SKM-1 treated with dmso at 0.1 percent for 144 hours (cell line): ENCODE measurements at regions not wholly inside any gene's neighbourhood (a gene's known extent, or its start where the extent isn't known, plus 50 kb on each side); places are given as distances from the start of the nearest gene placed in this dataset.
"Not testable (repeated sequence)": the region's sequence is repeated elsewhere in the genome, so short reads cannot be mapped to it uniquely, and the experiment has no call there.

ENCODE experiments used
- DNase-seq: peaks from one replicate; lab custom pipeline; 2025; ENCODE audit not compliant: unreplicated experiment; lab: John Stamatoyannopoulos, UW

DNA sequence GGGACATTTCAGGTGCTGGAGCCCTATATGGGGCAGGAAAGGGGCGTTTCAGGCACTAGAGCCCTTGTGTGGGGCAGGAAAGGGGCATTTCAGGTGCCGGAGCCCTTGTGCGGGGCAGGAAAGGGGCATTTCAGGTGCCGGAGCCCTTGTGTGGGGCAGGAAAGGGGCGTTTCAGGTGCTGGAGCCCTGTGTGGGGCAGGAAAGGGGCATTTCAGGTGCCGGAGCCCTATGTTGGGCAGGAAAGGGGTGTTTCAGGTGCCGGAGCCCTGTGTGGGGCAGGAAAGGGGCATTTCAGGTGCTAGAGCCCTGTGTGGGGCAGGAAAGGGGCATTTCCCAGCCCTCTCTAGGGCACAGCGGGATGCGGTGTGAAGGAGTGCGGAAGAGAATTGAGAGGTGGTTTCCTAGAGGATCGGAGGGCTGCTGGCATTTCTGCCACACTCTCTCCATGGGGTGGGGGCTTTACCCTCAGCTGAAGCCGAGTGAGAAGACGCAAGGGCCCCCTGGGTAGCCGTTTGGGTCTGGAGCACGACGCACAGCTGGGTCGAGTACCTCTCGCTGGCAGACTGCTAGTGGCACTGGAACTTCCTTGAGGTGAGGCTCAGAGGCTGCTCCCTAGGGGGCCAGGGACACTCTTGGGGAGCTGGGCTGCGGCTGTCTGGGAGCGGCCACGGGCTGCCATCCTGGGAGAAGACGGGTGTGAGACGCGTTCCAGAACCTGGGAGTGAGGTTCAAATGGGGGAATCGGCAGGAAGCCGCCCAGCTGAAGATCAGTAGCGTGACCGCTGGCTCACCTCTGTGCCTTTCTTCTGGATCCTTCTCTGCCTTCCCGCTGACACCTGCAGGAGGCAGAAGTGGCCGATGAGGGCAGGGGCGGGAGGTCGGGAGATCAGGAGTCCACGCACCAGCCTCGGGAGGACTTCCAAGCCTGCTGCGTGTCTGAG lies 122.6 kb upstream of the IRX4 start:
- no peak for DNase-seq

DNA sequence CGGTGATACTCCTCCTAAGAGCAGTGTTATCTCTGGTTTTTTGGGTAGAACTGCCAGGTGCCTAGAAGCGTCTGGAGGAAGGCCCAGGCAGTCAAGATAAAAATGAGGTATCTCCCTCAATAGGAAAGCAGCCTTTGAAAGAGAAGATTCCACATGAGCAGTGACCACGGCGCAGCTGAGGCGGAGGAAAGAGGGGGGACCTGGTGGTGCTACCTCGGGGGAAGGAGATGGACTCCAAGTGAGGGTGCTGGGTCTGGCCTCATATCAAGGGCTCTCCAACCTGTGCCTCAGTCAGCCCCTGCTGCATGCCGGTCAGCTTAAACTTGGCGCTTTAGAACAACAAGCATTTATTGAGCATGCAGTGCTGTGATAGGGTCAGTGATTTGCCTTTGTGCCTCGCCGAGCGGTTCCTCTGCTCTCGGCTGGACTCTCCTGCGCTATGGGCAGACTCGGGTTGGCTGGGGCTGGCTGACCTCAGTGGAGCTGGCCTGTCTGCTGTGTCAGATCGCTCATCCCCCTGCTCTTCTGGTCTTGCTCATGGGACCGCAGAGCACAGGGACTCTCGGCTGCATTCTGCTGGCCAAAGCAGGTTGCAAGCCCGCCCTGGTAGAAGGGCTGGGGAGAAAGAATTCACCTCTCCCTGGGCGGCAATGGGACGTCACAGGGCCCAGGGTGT lies 121.1 kb upstream of the IRX4 start:
- no peak for DNase-seq

- no peak for DNase-seq
Observed at GRCh38 chr5:2003206-2003605, 120.5 kb upstream of the IRX4 start.

DNA sequence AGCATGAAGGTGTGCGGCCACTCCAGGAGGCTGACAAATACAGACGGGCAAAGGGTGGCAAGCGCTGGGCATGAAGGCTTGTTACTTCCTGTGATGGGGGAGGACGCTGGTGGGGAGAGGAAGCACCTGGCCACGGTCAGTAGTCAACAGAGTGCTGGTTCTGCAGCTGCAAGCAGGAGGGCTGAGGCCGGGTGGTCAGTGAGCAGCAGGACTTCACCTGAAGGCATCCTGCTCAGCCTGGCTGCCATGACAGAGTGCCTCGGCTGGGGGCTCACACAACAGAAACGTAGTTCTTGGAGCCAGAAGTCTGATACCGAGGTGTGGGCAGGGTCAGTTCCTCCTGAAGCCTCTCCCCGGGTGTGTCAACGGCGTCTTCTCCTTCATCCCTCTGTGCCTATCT lies 118.6 kb upstream of the IRX4 start:
- no peak for DNase-seq

DNA sequence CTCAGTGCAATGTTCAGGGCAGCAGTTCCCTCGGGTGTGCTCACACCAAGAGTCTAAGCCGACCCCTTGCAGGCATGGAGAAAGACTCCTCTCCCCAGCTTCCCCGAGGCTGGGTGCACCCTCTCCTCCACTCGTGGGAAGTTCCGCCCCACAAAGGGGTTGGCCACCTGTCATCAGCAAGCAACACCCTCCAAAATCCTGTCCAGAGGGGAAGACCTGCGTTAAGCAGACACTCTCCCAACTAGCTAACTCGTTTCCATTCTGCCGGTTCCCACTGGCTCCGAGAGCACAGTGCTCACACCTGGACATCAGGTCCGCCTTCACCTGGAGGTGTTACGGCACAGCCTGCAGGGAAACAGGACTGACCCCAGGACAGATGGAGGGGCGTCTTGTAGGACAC lies 117.9 kb upstream of the IRX4 start:
- no peak for DNase-seq

GRCh38 chr5:1999794-2000193 lies 117.1 kb upstream of the IRX4 start:
- DNase-seq = no peak

GRCh38 chr5:1998716-1999317 lies 116.1 kb upstream of the IRX4 start:
- no peak for DNase-seq

DNA sequence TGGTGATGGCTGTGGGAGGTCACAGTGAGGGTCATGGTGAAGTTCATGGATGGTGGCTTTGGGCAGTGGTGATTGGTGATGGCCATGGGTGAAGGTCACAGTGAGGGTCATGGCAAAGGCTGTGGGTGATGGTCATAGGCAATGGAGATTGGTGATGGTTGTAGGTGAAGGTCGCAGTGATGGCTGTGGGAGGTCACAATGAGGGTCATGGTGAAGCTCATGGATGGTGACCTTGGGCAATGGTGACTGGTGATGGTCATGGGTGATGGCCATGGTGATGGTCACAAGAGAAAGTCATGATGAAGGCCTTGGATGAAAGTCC lies 115.6 kb upstream of the IRX4 start:
- DNase-seq = no peak

DNA sequence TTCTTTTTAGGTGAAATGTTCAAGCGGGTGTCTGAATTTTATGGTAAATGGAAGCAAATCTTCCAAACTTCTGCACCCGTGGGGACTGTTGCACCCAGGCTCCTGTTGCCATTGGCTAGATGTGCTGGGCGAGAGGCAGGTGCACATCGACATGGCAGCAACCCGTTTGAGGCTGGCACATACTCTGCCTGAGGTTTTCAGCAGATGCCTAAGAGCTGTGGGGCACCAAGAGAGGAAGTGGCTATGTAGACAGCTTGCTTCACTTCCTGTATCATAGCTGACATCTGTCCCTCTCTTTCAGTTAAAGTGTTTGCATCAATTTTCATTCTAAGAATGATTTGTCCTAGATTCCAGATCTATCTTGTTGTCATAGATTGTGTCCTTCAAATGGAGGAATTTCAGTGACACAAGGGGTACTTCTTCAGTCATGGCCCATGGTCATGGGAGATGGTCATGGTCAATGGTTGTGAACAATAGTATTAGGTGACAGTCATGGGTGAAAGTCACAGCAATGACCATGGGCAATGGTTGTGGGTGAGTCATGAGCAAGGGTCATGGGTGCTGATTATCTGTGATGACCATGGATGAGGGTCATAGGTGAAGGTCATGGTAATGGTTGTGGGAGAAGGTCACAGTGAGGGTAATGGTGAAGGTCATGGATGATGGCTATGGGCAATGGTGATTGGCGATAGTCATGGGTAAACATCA lies 115.1 kb upstream of the IRX4 start:
- DNase-seq = no peak

- no peak for DNase-seq
Observed at GRCh38 chr5:1995491-1995890, 112.8 kb upstream of the IRX4 start.

- DNase-seq = no peak
Observed at GRCh38 chr5:1987471-1987870, 104.7 kb upstream of the IRX4 start.

DNA sequence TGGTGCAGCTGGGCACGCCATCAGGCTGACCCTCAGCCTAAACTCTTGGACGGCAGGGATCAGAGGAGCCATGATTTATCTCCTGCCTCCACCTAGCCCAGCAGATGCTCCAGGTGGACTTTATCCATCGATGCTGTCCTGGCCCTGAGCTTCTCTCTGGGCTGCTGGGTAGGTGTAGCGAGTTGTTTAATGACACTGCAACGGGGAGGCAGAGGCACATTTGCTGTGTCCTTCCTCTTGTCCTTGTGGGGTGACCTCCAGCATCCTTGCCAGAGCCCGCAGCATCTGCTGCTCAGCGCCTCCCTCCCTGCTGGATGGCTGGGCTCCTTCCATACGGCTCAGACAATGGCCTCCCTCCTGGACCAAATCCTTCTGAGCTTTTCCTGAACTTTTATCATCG lies 103.1 kb upstream of the IRX4 start:
- DNase-seq = no peak

GRCh38 chr5:1983919-1984695 lies 101.4 kb upstream of the IRX4 start:
- no peak for DNase-seq

GRCh38 chr5:1983401-1983800 lies 100.7 kb upstream of the IRX4 start:
- no peak for DNase-seq

DNA sequence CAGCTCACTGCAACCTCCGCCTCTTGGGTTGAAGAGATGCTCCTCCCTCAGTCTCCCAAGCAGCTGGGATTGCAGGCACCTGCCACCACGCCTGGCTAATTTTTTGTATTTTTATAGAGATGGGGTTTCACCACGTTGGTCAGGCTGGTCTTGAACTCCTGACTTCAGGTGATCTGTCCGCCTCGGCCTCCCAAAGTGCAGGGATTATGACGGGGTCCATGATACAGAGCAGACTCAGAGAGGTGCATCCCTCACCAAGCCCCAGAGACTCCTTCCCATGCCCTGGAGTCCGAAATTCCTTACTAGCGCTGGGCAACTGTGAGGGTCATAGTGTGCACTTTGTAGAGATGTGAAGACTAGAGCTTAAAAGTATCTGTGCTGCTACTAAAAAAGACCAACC lies 99.8 kb upstream of the IRX4 start:
- not testable (repeated sequence) for DNase-seq

DNA sequence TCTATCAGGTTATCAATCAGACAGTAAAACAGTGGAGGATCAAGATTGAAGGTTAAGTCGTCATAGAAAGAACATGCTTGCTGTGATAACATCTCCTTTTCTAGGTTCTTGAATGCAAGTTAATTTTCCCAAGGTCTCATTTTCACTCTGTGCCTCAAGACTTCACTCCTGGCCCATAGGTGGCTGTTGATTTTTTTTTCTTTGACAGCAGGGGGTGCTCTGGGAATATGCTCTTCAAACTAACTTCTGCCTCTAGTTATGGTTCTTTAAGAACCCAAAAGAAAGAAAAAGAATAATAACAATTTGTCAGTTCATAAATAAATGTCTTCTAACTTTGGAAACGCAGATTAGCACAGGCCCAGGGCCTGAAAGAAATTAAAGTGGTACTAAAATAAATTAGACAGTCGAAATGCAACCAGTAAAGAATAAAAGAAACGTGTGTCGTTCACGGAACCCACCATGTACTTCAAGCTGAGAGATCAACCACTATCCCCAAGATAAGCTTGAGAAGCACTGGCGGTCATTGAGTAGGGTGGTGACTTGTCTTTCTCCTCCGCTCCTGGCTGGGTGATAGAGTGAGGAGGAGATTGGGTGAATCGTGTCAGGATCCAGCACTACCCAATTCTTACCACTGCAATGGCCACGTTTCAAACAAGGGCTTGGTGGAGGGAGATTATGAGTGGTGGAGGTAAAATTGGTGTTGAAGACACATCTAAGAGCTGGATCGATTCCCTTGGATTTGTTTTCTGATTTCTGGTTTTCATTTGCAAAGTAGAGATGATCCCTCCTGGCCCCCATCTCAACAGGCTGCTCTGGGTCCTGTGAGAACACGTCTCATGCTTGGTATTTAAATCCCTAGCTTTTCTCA lies 93.4 kb upstream of the IRX4 start:
- DNase-seq = no peak

DNA sequence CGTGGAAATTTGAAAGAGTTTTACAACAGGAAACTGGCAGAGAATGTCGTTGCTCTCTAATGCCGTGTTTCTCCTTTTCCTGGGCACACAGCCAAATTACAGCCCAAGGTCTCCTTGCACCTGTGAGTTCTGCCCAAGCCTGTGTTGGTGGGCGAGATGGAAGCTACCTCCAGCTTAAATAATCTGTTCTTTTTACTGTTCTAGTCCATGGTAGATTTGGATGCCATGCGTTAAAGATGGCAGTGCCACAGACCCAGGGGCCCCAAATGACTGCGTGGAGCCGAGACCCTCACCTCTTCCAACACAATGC lies 92.6 kb upstream of the IRX4 start:
- DNase-seq = no peak

DNA sequence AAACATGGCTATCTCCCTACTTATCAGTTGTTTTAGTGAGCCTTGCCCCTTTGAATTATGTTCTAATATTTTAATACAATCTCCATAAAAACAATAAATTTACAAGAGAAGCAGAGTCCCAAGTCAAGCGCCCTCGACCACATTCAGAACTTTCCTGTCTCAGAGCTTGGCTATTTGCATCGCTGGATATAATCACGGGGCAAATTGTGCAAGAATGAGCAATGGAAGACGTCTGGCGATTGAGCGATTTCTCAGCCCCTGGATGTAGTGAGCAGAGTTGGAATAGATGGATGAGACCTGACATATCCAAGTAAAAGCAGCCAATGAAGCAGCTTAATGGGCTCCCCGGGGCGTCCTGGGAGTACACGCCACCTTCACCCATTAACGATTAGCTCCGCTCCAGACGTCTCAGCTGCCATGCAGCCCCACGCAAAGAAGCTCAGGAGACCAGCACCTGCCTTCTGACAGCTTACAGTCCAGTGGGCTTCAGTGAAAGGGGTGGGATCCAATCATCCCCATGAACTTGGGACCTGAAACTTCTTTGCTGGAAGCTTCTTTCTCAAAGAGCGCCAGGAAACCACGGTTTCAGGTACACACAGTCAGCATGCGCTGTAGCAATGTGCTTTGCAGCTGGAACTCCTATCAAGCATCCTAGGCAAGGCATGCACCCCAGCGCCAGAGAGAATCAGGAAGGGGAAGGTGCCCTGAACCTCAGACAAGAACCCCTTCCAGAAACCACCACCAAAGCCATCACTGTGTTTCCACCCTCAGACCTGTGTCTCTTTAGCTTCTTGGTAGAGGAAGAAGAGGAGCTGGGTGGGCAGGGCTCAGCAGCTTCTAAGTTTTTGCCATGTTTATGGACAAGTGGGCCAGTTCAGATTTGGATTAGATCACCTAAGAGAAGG lies 92.0 kb upstream of the IRX4 start:
- DNase-seq = no peak

DNA sequence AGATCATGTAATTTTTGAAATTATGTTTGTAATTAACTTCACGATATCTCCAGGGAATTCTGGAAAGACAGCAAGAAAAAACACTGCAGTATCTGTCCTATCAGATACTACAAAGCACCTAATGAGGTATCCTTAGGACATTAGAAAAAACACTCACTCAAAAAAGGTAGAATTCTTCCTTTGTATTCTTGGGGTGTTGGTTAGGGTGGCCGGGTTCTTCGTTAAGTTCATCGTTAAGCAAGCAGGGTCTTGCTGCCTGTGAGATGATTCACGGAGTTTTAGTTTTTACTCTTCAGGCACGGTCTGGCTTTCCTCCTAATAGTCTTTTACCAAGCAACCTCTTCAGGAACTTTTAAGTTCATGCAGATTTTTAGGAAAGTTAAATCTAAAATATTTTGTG lies 91.4 kb upstream of the IRX4 start:
- DNase-seq = no peak
